MCF 10A (cell line): ENCODE measurements at regions not wholly inside any gene's neighbourhood (a gene's known extent, or its start where the extent isn't known, plus 50 kb on each side); places are given as distances from the start of the nearest gene placed in this dataset.

Experiments
- BruUV-seq: library from RNA; stranded (reverse); fragments of 400-500 nt; replicated peaks from 2 replicates; lab custom pipeline; 2021; lab: Mats Ljungman, UMichigan
- CTCF ChIA-PET: fragments of 300-600 bp; sonication (Branson Sonifier 250); formaldehyde crosslinking; extraction: SDS; loops from one replicate; lab custom pipeline; 2021; ENCODE audit warnings: antibody characterized with exemption, inconsistent platforms; lab: Yijun Ruan, JAX
- POLR2A ChIA-PET: fragments of 300-600, 350-650 bp; sonication (Branson Sonifier 250); formaldehyde crosslinking; extraction: SDS; loops from one replicate; lab custom pipeline; 2020; ENCODE audit warnings: antibody characterized with exemption, inconsistent platforms; lab: Yijun Ruan, JAX
- DNase-seq: peaks from one replicate; pipeline ENCODE4 v3.0.0-alpha.2; 2018; ENCODE audit not compliant: unreplicated experiment
- H3K27ac Mint-ChIP-seq: one replicate; pipeline ENCODE4 v1.8.0; 2022; ENCODE audit warnings: mild to moderate bottlenecking, low read depth, mixed read lengths; ENCODE audit not compliant: unreplicated experiment
- H3K27me3 Mint-ChIP-seq: one replicate; pipeline ENCODE4 v1.8.0; 2022; ENCODE audit warnings: mixed read lengths; ENCODE audit not compliant: insufficient read depth, unreplicated experiment
- H3K36me3 Mint-ChIP-seq: one replicate; pipeline ENCODE4 v1.8.0; 2022; ENCODE audit warnings: mild to moderate bottlenecking, moderate library complexity, mixed read lengths; ENCODE audit not compliant: insufficient read depth, unreplicated experiment
- H3K4me1 Mint-ChIP-seq: one replicate; pipeline ENCODE4 v1.8.0; 2022; ENCODE audit warnings: mixed read lengths; ENCODE audit not compliant: insufficient read depth, unreplicated experiment
- H3K4me3 Mint-ChIP-seq: one replicate; pipeline ENCODE4 v1.8.0; 2022; ENCODE audit warnings: mild to moderate bottlenecking, moderate library complexity, mixed read lengths; ENCODE audit not compliant: unreplicated experiment
- H3K9me3 Mint-ChIP-seq: one replicate; pipeline ENCODE4 v1.8.0; 2022; ENCODE audit warnings: mixed read lengths; ENCODE audit not compliant: unreplicated experiment
- CTCF ChIP-seq: fragments of 200-600 bp; IDR thresholded peaks from one replicate; pipeline ENCODE4 v1.8.0; 2022; ENCODE audit warnings: antibody characterized with exemption, mild to moderate bottlenecking; ENCODE audit not compliant: unreplicated experiment
- intact Hi-C: fragments of 100-400 bp; cut with micrococcal nuclease; formaldehyde crosslinking; loops from 2 replicates; pipeline ENCODE4 v1.14.1; 2022

GRCh38 chr1:29478151-29478791 is 241.9 kb downstream of the PTPRU start:
- intact Hi-C loops: no loop called here
- no peak for DNase-seq
- ChIA-PET CTCF (no interaction called here), POLR2A (no interaction called here)
- Mint-ChIP-seq H3K4me1 (no peaks in the 10 kb centered on the region), H3K27ac (no peak overlapping the region), H3K9me3 (no peaks in the 10 kb centered on the region), H3K4me3 (no peak overlapping the region), H3K36me3 (no peaks in the 10 kb centered on the region), H3K27me3 (peaks cover 82% of the 10 kb centered on the region)
- BruUV-seq: no TSS peak
- TF ChIP-seq CTCF: no peak

GRCh38 chr1:29475326-29475725 is 239.0 kb downstream of the PTPRU start:
- H3K4me3 Mint-ChIP-seq: no peak overlapping the region
- intact Hi-C loops: no loop called here
- no peak for DNase-seq
- CTCF ChIA-PET: no interaction called here
- no TSS peak for BruUV-seq
- POLR2A ChIA-PET: no interaction called here
- H3K27me3 Mint-ChIP-seq: peaks cover 91% of the 10 kb centered on the region
- no peaks in the 10 kb centered on the region for H3K9me3 Mint-ChIP-seq
- no peaks in the 10 kb centered on the region for H3K4me1 Mint-ChIP-seq
- H3K36me3 Mint-ChIP-seq: no peaks in the 10 kb centered on the region
- H3K27ac Mint-ChIP-seq: no peak overlapping the region
- TF ChIP-seq CTCF: no peak

- no peak overlapping the region for H3K4me3 Mint-ChIP-seq
- CTCF ChIA-PET: no interaction called here
- BruUV-seq: no TSS peak
Measured at GRCh38 chr1:29474274-29475244, 238.2 kb downstream of the PTPRU start.

More at GRCh38 chr1:29474274-29475244, 238.2 kb downstream of the PTPRU start:
- Mint-ChIP-seq H3K4me1 (no peaks in the 10 kb centered on the region), H3K27me3 (peaks cover 95% of the 10 kb centered on the region), H3K36me3 (no peaks in the 10 kb centered on the region), H3K9me3 (no peaks in the 10 kb centered on the region), H3K27ac (no peak overlapping the region)
- intact Hi-C loops: no loop called here
- no peak for TF ChIP-seq CTCF
- DNase-seq: no peak
- POLR2A ChIA-PET: interaction anchor here (0.6 kb wide), 1 partner anchor 942 kb away, joined by 3 read pairs; no protein-coding TSS in a partner anchor
